HUDEP-2 (cell line): ENCODE measurements at regions not wholly inside any gene's neighbourhood (a gene's known extent, or its start where the extent isn't known, plus 50 kb on each side); places are given as distances from the start of the nearest gene placed in this dataset.
"Not testable (repeated sequence)": the region's sequence is repeated elsewhere in the genome, so short reads cannot be mapped to it uniquely, and the experiment has no call there.

ENCODE experiments used
- DNase-seq, 76 experiments: peaks; one replicate each; lab custom pipeline; 2025; ENCODE audit not compliant: unreplicated experiment in 76 of 76; lab: John Stamatoyannopoulos, UW

DNA sequence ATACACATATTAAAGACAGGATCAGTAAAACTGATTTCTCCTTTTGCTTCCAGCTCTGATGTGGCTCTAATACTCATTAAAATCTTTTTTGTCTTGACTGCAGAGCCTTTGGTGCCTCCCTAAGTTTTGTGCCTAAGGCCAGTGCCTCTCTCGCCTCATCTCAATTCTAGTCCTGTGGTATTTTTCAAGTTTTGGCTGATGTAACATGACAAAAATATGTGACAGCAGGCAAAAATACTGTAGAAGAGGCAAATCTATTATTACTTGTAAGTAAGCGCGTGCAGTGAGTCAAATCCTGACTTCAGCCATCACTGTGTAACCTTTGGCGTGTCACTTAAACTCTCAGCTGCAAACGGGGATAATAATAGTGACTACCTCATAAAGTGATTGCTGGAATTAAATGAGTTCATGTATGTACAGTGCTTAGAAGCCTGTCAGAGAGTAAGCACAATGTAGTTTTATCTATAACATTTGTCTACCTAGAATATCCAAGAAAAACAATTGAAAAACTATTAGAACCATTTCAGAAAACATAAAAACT, 74.0 kb downstream of the MAB21L3 start:
- no peak for DNase-seq

DNA sequence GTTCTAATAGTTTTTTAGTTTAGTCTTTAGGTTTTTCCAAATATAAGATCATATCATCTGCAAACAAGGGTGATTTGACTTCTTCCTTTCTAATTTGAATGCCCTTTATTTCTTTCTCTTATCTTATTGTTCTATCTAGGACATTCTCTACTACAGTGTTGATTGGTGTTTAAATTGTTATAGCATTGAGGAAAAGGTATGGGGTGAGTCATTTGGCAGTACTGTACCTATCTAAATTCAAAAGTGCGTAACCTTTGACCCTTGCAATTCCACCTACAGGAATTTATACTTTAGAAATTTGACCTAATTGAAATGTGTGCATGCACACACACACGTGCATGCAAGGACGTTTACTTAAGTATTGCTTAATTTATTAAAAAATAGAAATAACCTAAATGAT, 78.3 kb downstream of the MAB21L3 start:
- DNase-seq: no peak

DNA sequence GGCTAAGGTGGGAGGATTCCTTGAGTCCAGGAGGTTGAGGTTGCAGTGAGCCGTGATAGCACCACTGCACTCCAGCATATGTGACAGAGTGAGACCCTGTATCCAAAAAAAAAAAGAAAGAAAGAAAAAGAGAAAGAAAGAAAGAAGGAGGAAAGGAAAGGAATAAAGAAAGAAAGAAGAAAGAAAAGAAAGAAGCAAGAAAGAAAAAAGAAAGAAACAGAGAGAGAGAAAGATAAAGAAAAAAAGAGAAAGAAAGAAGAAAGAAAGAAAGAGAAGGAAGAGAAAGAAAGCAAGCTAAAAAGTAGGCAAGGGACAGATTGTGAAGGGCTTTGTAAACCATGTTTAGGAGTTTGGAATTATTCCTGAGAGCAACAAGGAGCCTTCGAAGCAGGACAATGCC, 80.1 kb downstream of the MAB21L3 start:
- DNase-seq: no peak

DNA sequence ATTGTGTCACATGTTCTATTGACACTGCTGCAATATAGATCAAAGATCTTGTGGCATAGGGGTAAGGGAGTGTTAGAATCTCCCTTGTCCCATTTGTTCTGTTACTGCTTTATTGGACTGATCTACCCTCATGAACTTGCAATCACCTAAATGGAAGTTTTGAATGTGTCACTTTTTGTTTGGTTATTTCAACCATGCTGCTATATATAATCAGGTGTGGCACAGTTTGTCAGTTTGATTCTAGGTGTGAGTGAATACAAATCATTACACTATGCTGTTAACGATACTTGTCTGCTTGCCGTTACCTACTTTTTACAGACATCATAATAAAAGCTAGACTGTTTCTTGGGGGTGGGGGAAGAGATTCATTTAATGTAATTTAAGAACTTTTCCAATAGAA, 82.6 kb downstream of the MAB21L3 start:
- no peak for DNase-seq

DNA sequence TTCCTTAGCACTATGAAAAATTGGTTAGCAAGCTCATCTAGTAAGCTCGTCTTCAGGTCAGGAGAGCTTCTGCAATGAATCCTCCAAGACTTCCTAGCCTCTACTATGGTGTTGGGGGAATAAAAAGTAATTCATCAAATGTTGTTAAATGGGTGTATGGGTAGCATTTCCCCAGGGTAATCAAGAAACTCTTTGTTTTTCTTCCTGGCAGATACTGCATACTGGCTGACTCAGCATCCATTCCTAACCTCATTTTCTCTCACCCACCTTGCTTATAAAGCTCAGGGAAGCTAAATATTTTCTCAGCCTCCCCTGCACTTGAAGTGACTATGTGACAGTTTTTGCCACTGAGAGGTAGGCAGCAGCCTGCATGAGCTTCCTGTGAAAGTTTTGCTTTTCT, 83.4 kb downstream of the MAB21L3 start:
- no peak for DNase-seq

DNA sequence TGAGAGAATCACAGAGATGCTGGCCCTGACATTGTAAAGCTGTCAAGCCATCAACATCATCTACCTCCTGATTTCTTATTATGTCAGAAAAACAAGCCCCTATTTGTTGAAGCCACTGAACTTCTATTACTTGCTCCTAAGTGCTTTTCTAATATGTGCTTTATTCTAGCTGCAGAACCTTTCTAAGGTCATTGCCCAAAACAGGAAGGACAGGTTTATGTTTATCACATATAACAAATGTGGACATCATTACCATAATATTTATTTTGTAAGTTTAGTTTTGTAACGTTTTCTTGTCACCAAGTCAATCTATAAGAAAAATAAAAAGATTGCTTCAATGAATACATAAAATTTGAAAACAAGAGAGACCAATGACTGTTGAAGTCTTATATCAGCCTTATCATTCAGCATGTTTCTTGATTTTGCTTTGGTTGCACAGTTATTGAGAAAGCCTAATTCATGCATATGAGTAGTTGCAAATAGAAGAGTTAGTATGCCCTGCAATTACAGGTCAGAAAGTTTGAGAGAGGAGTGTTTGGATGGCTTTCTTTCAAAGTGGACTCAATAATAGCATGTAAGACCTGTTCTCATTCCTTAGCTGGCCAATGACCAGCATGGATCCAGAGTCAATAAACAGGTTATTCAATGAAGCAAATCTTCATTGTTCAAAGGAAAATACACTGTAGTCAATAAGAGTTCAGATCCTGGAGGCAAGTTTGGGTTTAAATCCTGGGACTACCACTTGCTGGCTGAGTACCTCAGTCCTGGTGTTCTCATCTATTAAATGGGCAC, 84.1 kb downstream of the MAB21L3 start:
- DNase-seq: no peak

DNA sequence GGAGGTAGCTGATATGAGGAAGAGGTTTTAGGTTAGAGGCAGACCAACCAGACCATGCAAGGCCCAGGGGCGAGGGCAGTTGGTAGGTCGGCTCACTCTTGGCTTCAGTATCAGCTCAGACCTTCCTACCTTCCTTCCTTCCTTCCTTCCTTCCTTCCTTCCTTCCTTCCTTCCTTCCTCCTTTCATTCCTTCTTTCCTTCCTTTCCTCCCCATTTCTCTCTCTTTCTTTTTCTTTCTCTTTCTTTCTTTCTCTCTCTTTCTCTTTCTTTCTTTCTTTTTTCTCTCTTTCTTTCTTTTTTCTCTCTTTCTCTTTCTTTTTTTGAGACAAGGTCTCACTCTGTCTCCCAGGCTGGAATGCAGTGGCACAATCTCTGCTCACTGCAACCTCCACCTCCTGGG, 89.1 kb downstream of the MAB21L3 start:
- not testable (repeated sequence) for DNase-seq

DNA sequence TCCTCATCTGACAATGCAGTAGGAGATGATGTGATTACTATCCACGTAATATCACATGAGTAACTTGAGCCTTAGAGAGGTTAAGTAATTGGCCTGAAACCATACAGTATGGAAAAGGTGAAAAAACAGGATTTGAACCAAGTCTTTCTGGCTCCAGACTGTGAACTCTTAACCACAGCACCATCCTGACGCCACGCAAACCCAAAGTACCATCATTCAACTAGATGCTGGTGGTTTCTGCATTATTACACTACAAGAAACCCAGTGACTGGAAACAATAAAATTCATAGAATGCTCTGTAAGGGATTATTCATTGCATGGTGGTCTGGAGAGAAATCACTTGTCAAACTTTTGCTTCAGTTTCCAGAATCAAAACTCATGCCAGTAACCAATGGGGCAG, 90.7 kb downstream of the MAB21L3 start:
- no peak for DNase-seq

DNA sequence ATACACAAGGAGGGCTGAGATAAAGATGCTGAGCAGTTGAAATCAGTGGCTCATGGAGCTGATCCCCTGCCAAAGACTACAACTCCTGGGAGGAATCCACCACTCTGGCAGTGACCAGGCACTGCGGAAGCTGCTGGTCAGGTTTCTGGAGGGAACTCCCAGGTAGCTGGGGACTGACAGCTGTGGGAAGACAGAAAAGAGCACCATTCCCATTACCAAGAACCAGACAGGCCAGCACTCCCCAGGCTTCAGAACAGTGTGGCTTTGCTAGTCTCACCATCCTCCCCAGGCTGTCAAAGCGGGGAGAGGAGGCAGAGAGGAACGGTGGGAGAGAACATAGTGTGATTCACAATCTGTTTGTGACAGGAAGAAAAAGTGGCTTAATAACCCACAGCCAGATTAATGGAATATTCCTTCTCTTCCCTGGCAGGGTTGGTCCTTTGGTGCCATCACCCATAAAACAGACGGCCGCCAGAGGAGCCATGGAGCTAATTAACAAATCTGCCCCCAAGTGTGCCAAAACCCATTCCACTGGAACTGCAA, 92.1 kb downstream of the MAB21L3 start:
- DNase-seq: no peak

DNA sequence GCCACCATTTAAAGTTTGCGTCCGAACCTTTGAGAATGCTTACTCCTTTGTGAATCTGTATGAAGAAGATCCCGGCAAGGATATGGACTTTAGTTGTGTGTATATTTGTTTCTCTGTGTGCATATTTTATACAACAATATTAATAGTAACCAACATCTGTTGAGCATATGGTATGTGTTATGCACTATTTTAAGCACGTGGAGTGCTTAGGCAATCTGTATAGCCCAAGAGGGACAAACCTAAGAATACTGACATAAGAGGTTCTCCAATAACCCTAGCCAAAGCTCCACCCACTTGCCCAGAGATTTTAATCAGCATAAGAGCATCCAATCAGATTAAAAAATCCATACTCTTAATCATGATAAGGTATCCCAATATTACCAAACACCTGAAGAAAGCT, 92.7 kb downstream of the MAB21L3 start:
- no peak for DNase-seq

DNA sequence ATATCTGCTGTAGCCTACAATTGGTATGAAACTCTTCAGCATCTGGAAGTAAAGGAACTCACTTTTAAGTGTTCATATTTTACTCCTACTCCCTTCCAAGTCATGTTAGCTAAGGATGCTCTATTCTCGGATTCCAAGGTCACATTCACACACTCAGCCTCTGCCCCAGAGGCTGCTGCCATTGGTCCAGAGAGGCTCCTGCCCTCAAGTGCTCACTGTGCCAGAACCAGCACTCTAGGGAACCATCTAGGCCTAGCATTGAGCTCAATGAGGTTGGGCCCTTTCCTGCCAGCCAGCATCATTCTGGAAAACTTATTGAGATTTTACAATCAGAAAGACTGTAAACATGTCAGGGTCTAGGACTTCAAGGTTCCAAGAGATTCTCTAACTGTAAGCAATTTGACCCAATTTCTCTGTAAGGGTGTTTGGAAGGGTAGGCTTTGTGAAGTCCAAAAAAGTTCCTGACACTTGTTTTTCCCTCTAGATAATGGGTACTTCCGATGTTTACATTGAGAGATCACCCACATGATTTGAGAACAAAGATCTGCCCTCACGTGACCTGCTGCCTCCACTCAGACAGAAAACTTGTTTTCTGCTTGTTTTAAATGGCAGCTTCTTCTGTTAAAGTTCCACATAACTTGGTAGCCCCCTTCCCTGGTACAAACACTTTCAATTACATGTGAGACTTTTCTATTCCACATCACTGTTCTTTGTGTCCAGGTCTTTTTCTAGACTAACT, 94.9 kb downstream of the MAB21L3 start:
- no peak for DNase-seq

DNA sequence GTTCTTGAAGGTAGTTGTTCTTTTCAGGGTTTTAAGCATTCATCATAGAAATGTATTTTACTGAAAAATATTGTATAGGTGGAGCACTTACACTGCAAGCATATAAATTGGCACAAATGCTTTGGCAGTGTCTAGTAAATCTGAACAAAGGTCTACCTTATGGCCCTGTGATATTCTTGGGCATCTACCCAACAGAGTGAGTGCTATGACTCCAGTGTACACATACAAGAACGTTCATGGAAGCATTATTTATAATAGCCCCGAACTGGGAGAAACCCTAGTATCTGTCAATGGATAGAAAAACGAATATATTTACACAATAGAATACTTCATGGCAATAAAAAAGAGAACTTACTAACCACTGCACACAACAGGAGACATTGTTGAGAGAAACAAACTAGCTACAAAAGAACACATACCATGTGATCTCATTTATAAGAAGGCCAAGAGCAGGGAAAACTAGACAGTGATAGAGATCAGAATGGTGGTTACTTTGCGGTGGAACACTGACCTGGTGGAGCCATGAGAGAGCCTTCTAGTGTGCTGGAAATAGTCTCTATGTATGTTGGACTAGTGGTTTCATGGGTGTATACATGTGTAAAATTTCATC, 96.0 kb downstream of the MAB21L3 start:
- DNase-seq: no peak

DNA sequence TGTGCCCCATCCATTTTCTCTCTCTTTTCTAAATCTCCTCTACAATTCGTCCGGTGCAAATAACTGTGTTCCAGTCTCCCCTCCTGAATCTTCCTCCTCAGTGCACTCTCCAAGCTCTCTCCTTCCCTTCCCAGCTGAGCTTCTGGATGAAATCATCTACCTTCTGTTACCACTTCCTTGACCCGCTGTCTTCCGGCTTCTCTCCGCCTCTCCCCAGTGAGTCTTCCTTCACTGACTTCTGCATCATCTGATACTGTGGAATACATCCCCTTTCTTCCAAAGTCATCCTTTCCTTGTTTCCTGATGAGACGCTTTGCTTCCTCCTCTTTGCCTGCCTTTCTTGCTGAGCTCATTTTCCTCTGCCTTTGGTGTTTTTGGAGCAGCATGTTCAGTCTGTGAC, 96.9 kb downstream of the MAB21L3 start:
- no peak for DNase-seq

DNA sequence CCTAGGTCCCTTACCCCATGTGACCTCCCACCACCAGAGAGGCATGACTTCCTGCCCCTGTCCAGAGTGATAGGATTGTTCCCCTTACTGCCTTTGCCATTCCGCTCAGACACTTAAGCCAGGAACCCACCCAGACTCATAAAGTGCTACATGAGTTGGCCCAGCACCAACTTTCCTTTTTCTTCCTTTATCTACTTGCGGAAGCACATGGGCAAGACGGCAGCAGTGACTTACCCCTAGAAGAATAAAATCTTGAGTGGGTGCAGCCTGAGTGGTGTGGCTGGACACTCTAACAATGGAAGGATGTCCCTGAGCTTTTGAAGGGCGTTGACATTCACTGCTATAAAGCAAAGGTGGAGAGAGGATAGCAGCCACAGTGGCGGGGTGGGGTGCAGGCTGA, 100.1 kb downstream of the MAB21L3 start:
- no peak for DNase-seq

DNA sequence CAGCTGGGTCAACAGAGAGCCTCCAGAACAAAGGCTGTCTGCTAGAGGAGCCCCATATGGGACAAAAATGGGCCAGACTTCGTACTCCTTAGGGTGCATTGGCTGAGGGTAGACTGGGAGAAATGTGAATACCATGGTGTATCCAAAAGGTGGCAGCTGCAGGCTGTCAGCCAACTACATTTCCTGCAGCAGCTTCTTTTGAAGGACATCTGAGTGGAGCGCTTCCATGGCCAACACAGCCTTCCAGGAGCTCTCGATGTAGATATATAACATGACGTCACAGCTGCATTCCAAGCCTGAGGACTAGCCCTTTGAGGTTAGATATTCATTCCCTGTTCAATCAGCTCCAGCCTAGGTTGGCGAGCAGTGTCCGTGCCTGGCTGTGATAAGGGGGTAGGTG, 107.7 kb downstream of the MAB21L3 start:
- DNase-seq: no peak

DNA sequence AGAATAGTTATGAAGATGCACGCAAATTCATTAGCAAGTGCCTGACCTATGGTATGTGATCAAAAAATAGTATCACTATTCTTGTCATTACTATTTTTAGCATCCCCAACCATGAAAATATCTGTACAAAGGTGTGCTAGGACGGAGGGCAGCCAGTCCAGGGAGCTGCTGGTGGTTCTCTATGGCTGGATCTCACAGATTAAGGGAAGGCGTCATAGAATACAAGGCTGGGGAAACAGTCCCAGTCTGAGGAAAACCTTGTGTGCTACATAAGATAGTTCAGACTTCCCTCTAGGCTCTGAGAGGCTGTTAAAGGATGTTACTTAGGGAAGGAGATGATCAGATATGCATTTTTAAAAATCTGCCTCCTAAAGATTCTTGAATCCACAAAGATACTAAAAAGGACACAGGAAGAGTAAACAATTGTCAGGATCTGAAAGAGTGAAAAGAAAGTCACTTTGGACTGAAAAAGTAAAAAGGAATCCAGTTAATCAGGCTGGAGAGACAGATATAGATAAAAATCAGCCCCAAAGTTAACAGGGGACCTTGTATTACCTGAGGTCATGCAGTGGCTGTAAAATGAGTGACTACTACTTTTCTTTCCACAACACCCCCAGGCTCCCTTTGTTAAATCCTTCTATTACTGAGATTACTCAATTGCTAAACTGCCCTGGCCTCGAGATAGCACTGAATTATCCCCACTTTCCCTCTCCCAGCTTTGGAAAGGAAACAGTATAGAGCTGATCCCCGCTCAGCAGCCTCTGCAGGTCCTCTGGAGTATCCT, 108.6 kb downstream of the MAB21L3 start:
- DNase-seq: no peak

DNA sequence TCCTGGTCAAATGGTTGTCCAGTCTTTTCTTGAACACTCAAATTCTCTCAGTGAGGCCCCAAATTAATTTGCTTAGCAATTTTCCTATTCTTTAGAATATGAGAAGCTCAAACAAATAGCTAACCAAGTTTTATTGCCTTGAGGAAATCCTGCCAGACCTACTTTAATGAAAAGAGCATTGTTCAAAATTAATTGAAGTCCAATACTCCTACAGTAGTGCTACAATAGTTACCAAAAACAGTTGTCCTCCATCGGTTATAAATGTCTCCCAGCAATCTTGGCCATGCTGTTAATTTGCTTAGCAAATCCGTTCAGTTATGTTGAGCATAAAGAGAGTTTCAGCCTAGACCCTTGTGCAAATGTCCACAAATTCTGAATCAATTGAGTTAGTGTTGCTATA, 112.9 kb downstream of the MAB21L3 start:
- no peak for DNase-seq

DNA sequence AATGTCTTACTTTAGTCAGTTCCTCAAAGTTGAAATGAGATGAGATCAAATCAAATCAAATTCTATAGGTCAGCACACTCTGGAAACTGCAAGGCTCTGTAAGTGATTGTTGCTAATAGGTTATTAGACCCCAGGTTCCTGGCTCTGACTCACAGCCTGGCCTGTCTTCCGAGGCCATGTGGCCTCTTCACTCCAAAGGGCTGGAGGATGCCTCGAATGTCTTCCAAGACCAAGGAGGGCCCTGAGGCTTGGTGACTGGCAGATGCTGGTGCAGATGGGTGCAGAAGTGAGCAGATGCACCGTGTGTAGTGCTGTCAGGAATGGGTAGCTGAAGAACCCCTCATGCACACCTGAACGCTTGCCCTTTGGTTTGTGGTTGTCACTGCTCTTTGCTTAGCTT, 113.4 kb downstream of the MAB21L3 start:
- no peak for DNase-seq

DNA sequence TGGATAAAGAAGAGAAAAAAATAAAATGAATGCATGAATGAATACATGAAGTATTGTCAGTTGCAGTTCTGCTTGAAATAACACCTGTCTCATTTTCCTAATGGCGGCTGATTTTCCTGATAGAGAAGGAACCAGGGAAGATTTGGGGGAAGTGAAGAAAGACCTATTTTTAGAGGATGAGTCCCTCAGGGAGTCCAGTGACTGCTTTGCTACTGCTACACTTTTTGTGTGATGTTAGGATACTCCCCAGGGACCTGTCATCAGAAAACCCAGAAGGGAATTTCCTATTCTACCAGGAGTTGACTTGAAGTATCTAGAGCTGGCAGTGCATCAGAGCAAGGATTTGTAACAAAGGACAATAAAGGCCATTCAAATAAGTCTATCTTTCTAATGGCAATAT, 114.8 kb downstream of the MAB21L3 start:
- no peak for DNase-seq

DNA sequence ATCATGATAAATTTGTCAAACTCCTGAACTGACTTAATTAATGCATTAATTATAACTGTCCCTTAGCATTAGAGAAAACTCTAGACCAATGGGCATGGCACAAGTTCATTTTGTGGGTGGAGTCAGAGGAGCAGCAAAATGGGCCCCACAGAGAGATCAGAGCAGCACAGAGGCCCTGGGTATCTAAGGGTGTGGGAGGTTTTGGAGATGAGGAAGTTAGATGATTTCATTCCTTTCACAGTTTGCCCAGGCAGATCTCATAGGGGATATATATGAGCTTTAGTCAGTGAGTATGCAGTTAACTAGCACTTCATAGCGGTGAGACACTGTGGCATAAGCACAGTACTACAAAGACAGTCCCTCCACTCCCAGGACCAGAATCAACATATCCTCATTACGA, 117.3 kb downstream of the MAB21L3 start:
- peak in 2 of 76 experiments; percentile 5 to 9 for DNase-seq

DNA sequence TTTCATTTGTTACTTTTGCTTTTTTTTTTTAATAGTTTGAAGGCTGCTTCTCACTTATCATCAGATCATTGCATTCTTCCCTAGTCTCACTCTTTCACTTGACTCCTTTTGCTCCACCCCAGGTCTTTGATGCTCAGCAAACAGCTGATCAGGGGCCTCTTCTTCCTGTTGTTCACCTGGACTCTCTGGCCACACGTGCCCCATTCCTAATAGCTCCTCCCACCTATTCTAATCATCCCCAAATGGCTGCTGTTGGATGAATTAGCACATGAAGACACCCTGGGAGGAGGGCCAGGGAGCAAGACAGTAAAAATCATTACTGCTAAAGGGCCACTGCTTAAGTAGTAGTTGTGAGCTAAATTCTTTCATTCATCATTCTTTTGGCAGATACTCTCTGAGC, 119.5 kb downstream of the MAB21L3 start:
- no peak for DNase-seq
